Fibroblast of villous mesenchyme (primary cell): ENCODE measurements at regions not wholly inside any gene's neighbourhood (a gene's known extent, or its start where the extent isn't known, plus 50 kb on each side); places are given as distances from the start of the nearest gene placed in this dataset.

Experiments
- DNase-seq: peaks from one replicate; pipeline ENCODE4 v3.0.0-alpha.2; 2010; ENCODE audit warnings: low read depth
- H3K4me3 ChIP-seq: 2 replicates; pipeline ENCODE4 v1.5.1; 2011; ENCODE audit warnings: low read depth, mild to moderate bottlenecking, low read length
- CTCF ChIP-seq: IDR thresholded peaks from 2 replicates; pipeline ENCODE4 v1.5.1; 2012; ENCODE audit warnings: low read depth, mild to moderate bottlenecking, low read length; ENCODE audit not compliant: insufficient read depth

DNA sequence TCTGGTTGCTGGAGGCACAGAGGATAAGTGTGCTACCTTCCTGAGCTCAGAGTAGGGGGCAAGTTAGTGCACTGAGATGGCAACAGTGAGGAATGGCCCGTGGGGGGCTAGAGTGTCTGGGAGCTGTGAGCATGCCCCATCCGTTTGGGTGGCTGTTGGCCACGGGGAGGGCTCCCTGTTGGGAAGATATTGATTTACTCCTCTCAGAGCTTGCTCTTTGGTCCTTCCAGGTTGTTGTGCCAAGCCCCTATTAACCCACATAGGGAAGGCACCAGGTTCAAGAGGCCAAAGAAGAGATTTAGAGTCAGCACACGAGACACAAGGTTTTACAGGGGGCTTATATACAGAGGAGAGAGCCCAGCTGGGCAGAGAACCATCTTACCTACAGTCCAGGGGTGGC is 318.8 kb downstream of the TSN start:
- DNase-seq = no peak
- H3K4me3 ChIP-seq = no peak overlapping the region
- TF ChIP-seq CTCF = no peak

DNA sequence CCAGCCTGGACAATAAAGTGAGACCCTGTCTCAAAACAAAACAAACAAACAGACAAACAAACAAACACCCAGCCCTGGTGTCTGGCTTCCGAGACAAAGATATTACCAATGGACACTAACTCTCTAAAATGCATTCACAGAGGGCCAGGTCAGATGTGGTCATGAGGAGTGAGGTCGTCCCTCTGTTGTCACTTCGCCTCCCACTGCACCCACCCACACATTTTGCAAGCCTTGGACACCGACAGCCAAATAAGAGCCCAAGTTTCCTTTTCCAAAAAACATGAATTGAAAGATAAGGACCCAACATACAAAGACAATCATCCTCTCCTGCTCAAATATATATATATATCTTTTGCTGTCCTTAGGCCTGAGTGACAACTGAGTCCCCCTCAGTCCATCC is 319.9 kb downstream of the TSN start:
- no peak overlapping the region for H3K4me3 ChIP-seq
- no peak for DNase-seq
- no peak for TF ChIP-seq CTCF

- no peak overlapping the region for H3K4me3 ChIP-seq
- no peak for TF ChIP-seq CTCF
- DNase-seq = no peak
These were observed 321.7 kb downstream of the TSN start for GRCh38 chr2:122077114-122077513.

- DNase-seq = no peak
- TF ChIP-seq CTCF = no peak
- no peak overlapping the region for H3K4me3 ChIP-seq
These were observed 322.3 kb downstream of the TSN start for GRCh38 chr2:122077771-122078170.

- no peak overlapping the region for H3K4me3 ChIP-seq
- DNase-seq = no peak
- TF ChIP-seq CTCF = no peak
These were observed 323.0 kb downstream of the TSN start for GRCh38 chr2:122078451-122078850.

DNA sequence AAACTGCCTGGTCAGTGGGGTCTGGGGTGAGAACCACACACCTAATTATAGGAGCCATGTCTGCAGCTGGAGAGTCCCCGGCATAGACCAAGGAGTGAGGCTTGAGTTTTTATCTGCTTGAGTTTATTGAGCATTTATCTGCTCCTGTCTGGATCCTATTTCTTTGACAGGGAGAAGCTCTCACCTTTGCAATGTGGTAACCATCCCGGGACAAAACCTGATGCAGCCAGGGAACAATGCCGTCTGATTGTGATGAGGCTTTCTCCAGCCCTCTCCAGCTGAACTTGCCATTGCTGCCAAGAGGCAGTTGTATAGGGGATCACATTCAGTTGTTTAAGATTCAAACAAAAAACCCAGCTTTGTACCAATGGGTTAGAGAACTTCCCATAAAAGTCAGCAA is 324.4 kb downstream of the TSN start:
- no peak overlapping the region for H3K4me3 ChIP-seq
- TF ChIP-seq CTCF = no peak
- DNase-seq = no peak

- no peak overlapping the region for H3K4me3 ChIP-seq
- no peak for DNase-seq
These were observed 324.9 kb downstream of the TSN start for GRCh38 chr2:122080316-122080715.

More at GRCh38 chr2:122080316-122080715, 324.9 kb downstream of the TSN start:
- no peak for TF ChIP-seq CTCF
